PFSK-1 (cell line): ENCODE measurements at regions not wholly inside any gene's neighbourhood (a gene's known extent, or its start where the extent isn't known, plus 50 kb on each side); places are given as distances from the start of the nearest gene placed in this dataset.

Experiments used
- FOXP2 ChIP-seq: optimal IDR thresholded peaks from 2 replicates; pipeline ENCODE3; 2011; ENCODE audit warnings: borderline replicate concordance, control low read depth, inconsistent platforms; ENCODE audit not compliant: insufficient read depth; ENCODE audit errors: extremely low read length, extremely low read depth
- POLR2AphosphoS5 ChIP-seq: IDR thresholded peaks from 2 replicates; pipeline ENCODE4 v1.6.1; 2012; ENCODE audit warnings: low read depth, mild to moderate bottlenecking, control low read depth, low read length, moderate library complexity
- REST ChIP-seq, 2 experiments: IDR thresholded peaks; 2 replicates each; pipeline versions ENCODE4 v1.6.1 to v1.8.0; 2011 to 2012; ENCODE audit warnings: low read depth in 2 of 2, low read length in 2 of 2, control low read depth in 1 of 2, inconsistent platforms in 1 of 2, mild to moderate bottlenecking in 1 of 2, moderate library complexity in 1 of 2; ENCODE audit not compliant: insufficient read depth in 1 of 2
- SIN3A ChIP-seq: IDR thresholded peaks from 2 replicates; pipeline ENCODE4 v1.6.1; 2012; ENCODE audit warnings: mild to moderate bottlenecking, low read length, moderate library complexity, borderline replicate concordance; ENCODE audit not compliant: insufficient read depth
- TAF1 ChIP-seq: IDR thresholded peaks from 2 replicates; pipeline ENCODE4 v1.6.1; 2012; ENCODE audit warnings: low read length, control low read depth, borderline replicate concordance; ENCODE audit not compliant: insufficient read depth

- TF ChIP-seq SIN3A (no peak), TAF1 (no peak), REST (IDR thresholded peaks at IDR 0.05; ENCODE audit: insufficient read depth in 1 of 2, low read depth in 2 of 2, low read length in 2 of 2) (no peak), POLR2AphosphoS5 (no peak), FOXP2 (no peak)
Measured at GRCh38 chr3:105094588-105094987, 272.1 kb upstream of the ALCAM start.

GRCh38 chr3:105096071-105096470, 270.6 kb upstream of the ALCAM start:
- TF ChIP-seq SIN3A (no peak), FOXP2 (no peak), REST (IDR thresholded peaks at IDR 0.05; ENCODE audit: insufficient read depth in 1 of 2, low read depth in 2 of 2, low read length in 2 of 2) (no peak), TAF1 (no peak), POLR2AphosphoS5 (no peak)

- no peak for TF ChIP-seq FOXP2
- no peak for TF ChIP-seq TAF1
- TF ChIP-seq POLR2AphosphoS5: no peak
- no peak for TF ChIP-seq SIN3A
- no peak for TF ChIP-seq REST (IDR thresholded peaks at IDR 0.05; ENCODE audit: insufficient read depth in 1 of 2, low read depth in 2 of 2, low read length in 2 of 2)
Measured at GRCh38 chr3:105101603-105102002, 265.1 kb upstream of the ALCAM start.

GRCh38 chr3:105103139-105103538, 263.6 kb upstream of the ALCAM start:
- no peak for TF ChIP-seq TAF1
- TF ChIP-seq REST (IDR thresholded peaks at IDR 0.05; ENCODE audit: insufficient read depth in 1 of 2, low read depth in 2 of 2, low read length in 2 of 2): no peak
- no peak for TF ChIP-seq FOXP2
- no peak for TF ChIP-seq POLR2AphosphoS5

GRCh38 chr3:105108823-105109222, 257.9 kb upstream of the ALCAM start:
- TF ChIP-seq POLR2AphosphoS5: no peak
- no peak for TF ChIP-seq REST (IDR thresholded peaks at IDR 0.05; ENCODE audit: insufficient read depth in 1 of 2, low read depth in 2 of 2, low read length in 2 of 2)
- no peak for TF ChIP-seq TAF1
- TF ChIP-seq SIN3A: no peak
- no peak for TF ChIP-seq FOXP2
